GM12878 (cell line): ENCODE measurements at regions not wholly inside any gene's neighbourhood (a gene's known extent, or its start where the extent isn't known, plus 50 kb on each side); places are given as distances from the start of the nearest gene placed in this dataset.

Experiments used
- BACH1 ChIP-seq: fragments of 450-650 bp; IDR thresholded peaks from 2 replicates; pipeline ENCODE4 v1.6.1; 2017; ENCODE audit warnings: mild to moderate bottlenecking, borderline replicate concordance
- CHD2 ChIP-seq: IDR thresholded peaks from 2 replicates; pipeline ENCODE4 v1.6.1; 2011; ENCODE audit warnings: low read depth, low read length, improper control_type of control experiment, borderline replicate concordance
- CREM ChIP-seq: IDR thresholded peaks from 2 replicates; pipeline ENCODE4 v1.6.1; 2014; ENCODE audit warnings: antibody characterized with exemption, low read depth
- SIN3A ChIP-seq: IDR thresholded peaks from 2 replicates; pipeline ENCODE4 v1.6.1; 2012; ENCODE audit warnings: low read depth, low read length, improper control_type of control experiment
- TF ChIP-seq, protein P1 (sequence below), 3 experiments: IDR thresholded peaks in 2 of 3; conservative IDR thresholded peaks in 1 of 3; 2 replicates each; pipeline ENCODE4 v1.5.1; 2011; ENCODE audit warnings: low read depth in 3 of 3, low read length in 3 of 3, mild to moderate bottlenecking in 3 of 3, control low read depth in 2 of 3, moderate library complexity in 2 of 3, inconsistent platforms in 1 of 3, mixed read lengths in 1 of 3; ENCODE audit not compliant: control insufficient read depth in 2 of 3, insufficient read depth in 1 of 3; ENCODE audit errors: extremely low read depth in 1 of 3
- TF ChIP-seq, protein P2 (sequence below): IDR thresholded peaks from 2 replicates; pipeline ENCODE4 v1.6.1; 2011; ENCODE audit warnings: borderline replicate concordance, low read depth, mild to moderate bottlenecking, moderate library complexity, mixed read lengths, low read length; ENCODE audit not compliant: insufficient read depth; ENCODE audit errors: extremely low read length
- TF ChIP-seq, protein P3 (sequence below): IDR thresholded peaks from 2 replicates; pipeline ENCODE4 v1.6.1; 2012; ENCODE audit warnings: mild to moderate bottlenecking, low read depth, low read length

DNA sequence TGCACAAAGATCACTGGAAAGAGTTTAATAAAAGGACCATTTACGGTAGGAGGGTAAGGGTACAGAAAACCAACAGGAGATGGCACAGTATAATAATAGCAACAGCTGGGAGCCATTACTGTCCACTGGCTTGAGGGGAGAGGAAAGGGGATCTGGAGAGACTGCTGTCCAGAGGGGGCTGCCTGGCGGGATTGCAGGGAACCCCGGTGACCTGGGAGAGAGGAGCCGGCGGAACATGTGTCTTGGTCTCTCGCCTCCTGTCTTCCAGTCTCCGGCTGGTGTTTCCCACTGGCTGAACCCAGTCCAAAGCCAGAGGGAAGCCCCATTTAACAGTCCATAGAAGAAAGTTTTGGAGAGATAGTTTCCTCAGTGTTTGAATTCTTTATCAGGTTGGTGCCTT, 57.5 kb upstream of the PODXL start:
- TF ChIP-seq, protein P1, sequence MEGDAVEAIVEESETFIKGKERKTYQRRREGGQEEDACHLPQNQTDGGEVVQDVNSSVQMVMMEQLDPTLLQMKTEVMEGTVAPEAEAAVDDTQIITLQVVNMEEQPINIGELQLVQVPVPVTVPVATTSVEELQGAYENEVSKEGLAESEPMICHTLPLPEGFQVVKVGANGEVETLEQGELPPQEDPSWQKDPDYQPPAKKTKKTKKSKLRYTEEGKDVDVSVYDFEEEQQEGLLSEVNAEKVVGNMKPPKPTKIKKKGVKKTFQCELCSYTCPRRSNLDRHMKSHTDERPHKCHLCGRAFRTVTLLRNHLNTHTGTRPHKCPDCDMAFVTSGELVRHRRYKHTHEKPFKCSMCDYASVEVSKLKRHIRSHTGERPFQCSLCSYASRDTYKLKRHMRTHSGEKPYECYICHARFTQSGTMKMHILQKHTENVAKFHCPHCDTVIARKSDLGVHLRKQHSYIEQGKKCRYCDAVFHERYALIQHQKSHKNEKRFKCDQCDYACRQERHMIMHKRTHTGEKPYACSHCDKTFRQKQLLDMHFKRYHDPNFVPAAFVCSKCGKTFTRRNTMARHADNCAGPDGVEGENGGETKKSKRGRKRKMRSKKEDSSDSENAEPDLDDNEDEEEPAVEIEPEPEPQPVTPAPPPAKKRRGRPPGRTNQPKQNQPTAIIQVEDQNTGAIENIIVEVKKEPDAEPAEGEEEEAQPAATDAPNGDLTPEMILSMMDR (IDR thresholded peaks at IDR 0.05 in 2 of 3, conservative IDR thresholded peaks at IDR 0.05 in 1 of 3; ENCODE audit: control insufficient read depth in 2 of 3, extremely low read depth in 1 of 3, insufficient read depth in 1 of 3, low read depth in 3 of 3, low read length in 3 of 3) = no peak
- TF ChIP-seq, protein P2, sequence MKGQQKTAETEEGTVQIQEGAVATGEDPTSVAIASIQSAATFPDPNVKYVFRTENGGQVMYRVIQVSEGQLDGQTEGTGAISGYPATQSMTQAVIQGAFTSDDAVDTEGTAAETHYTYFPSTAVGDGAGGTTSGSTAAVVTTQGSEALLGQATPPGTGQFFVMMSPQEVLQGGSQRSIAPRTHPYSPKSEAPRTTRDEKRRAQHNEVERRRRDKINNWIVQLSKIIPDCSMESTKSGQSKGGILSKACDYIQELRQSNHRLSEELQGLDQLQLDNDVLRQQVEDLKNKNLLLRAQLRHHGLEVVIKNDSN = no peak
- TF ChIP-seq, protein P3, sequence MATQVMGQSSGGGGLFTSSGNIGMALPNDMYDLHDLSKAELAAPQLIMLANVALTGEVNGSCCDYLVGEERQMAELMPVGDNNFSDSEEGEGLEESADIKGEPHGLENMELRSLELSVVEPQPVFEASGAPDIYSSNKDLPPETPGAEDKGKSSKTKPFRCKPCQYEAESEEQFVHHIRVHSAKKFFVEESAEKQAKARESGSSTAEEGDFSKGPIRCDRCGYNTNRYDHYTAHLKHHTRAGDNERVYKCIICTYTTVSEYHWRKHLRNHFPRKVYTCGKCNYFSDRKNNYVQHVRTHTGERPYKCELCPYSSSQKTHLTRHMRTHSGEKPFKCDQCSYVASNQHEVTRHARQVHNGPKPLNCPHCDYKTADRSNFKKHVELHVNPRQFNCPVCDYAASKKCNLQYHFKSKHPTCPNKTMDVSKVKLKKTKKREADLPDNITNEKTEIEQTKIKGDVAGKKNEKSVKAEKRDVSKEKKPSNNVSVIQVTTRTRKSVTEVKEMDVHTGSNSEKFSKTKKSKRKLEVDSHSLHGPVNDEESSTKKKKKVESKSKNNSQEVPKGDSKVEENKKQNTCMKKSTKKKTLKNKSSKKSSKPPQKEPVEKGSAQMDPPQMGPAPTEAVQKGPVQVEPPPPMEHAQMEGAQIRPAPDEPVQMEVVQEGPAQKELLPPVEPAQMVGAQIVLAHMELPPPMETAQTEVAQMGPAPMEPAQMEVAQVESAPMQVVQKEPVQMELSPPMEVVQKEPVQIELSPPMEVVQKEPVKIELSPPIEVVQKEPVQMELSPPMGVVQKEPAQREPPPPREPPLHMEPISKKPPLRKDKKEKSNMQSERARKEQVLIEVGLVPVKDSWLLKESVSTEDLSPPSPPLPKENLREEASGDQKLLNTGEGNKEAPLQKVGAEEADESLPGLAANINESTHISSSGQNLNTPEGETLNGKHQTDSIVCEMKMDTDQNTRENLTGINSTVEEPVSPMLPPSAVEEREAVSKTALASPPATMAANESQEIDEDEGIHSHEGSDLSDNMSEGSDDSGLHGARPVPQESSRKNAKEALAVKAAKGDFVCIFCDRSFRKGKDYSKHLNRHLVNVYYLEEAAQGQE = no peak
- no peak for TF ChIP-seq CREM
- TF ChIP-seq SIN3A = no peak
- TF ChIP-seq CHD2 = no peak
- no peak for TF ChIP-seq BACH1
